GM18511 (cell line): ENCODE measurements at regions not wholly inside any gene's neighbourhood (a gene's known extent, or its start where the extent isn't known, plus 50 kb on each side); places are given as distances from the start of the nearest gene placed in this dataset.
A peak's percentile ranks its signal among the peaks of the same experiment; 100 is the strongest.
"Not testable (repeated sequence)": the region's sequence is repeated elsewhere in the genome, so short reads cannot be mapped to it uniquely, and the experiment has no call there.

Source experiments
- ATAC-seq: cut with Tn5 transposase; IDR thresholded peaks from one replicate; pipeline ENCODE4 v1.9.1; 2021; ENCODE audit warnings: mild to moderate bottlenecking, moderate library complexity; ENCODE audit not compliant: unreplicated experiment

DNA sequence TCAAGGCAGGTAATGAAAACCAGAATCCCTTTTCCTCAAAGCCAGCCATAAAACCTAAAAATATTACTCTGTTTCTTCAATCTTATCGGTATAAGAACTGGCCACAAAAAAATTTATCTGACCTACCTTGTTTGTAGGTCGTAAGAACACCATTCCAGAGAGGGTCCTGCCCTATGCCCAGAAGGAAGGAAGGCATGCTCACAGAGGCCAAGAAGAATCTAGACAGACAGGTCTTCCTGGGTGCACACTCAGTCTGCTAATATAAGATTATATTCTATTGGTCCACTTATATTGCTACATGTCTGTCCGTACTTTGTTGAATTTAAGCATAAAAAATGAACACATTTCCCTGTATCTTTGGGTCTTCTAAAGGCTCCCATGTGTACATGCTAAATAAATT, 2136.1 kb upstream of the PCDH20 start:
- no peak for ATAC-seq

DNA sequence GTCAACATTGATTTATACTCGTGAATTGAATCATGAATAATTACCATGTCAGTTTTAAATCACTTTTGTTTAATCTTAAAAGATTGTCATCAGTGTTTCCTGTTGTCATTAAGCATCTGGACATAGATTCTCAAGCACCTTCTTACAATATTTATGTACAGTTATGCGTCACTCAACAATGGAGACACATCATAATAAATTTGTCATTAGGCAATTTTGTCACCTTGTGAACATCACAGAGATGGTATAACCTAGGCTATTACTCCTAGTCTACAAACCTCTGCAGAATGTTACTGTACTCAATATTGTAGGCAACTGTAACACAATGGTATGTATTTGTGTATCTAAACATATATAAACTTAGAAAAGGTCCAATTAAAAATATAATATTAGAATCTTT, 2130.9 kb upstream of the PCDH20 start:
- ATAC-seq = no peak

DNA sequence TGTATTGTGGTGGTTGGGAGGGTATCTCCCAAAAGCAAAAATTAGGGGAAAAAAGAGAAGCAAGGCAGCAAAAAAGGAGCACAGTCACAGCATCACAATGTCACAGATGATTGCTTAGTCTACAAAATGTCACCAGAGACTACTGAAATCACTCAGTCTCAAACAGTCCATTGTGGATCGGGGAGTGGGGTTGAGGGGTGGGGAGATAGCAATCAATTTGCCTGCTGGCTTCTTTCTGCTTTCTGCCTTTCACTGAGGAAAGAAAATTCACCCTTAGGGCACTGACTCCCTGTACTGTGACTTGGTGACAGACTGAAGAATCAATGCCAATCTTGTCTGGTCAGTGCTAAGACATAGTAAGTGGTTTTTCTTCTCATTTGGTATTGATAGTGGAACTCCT, 2127.1 kb upstream of the PCDH20 start:
- ATAC-seq = no peak

DNA sequence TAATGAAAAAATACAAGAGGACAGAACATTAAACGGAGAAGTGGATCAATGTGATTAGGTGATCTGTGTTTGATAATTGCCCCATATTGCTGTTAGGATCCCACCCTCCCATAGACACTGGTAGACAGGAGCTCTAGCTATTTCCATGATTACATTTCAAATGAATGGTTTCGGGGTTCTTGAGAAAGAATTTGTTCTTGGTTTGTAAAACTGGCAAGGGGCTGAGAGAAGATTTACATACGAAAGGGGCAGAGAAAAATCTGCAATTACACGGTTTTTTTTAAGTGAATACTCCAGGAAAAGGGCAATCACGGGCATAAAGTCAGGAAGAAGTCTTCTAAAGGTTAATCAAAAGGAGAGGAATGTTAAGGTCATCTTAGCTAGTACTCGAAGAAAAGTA, 2125.7 kb upstream of the PCDH20 start:
- no peak for ATAC-seq

DNA sequence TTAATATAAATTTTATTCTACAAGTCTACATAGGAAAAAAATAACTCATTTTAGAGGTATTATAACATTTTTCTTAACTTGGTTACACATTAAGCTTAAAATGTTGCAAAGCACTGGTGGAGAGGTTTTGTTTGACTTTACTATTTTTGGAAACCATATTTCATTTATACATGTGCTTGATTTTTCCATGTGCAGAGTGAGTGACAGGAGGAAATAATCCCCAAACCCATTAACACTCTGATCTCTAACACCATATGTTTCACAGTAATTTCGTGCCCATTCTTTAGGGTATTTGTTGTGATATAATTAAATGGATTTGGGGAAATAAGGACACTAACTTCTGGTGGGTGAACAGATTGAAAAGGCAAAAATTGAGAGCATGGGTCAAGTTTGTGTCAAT, 2124.4 kb upstream of the PCDH20 start:
- no peak for ATAC-seq

DNA sequence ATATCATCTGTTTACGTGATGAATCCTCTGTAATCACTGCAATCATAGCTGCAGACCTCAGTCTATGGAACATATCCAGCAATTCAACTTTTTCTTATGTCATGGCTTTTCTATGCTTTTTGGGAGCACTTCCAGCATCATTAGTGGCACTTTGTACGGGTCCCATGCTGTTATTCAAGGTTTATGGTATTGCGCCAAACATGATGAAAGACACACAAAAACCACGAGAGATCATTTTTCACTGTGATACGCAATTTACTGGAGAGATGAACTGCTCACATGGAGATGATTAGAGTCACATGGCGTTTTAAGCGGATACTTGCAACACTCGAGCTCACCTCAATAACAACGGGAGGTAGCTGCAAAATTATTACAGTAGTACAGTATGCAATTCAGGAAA, 2101.7 kb upstream of the PCDH20 start:
- no peak for ATAC-seq

DNA sequence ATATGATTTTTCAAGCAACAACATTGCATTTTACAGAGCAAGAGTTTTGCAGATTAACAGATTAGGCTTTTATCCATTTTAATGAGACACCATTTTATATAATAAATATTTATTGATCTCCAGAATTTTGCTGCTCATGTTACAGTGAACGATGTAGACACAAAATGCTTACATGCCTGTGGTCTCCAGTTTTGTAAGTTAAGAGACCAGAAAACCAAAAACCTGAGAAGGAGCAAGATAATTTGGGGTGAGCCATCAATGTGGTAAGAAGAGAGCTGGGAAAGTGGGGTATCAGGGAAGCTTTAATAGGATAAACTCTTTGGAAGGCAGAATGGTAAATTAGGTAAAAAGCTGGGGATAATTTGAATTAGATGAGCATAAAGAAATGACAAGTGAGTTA, 2100.5 kb upstream of the PCDH20 start:
- ATAC-seq = no peak

DNA sequence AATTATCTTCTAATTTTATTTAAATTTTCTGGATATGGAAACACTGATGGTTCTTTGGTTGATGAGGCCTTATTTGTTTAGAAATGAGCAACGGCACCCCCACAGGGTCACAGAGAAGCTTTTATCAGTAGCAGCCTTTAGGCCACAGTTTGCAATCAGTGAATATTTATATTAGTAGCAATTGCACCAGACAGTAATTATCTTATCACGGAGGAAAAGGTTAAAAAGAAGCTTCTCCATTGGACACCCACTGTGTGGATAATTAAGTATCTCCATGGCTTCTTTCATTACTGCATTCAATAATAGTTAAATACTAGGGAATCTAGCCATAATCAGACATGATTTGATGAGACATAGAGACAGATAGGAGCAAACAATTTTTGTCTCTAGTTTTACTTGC, 2099.2 kb upstream of the PCDH20 start:
- ATAC-seq = no peak

DNA sequence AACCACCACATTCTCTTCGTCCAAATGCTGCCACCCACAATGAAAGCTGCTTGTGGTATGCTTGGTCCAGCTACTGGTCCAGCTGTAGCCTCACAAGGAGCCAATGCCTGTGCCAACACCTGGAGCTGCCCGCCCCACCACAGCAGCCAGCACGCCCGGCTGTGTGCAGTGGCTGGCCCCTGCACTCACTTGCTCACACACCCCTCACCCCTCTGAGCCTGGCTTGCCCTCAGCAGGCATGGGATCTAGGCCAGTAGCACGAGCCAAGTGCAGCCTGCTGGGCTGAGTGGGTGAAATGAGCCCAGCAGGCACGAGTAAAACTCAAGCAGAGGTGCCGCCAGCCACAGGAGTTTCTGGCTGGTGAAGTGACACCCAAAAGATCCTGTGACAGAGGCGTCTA, 2096.4 kb upstream of the PCDH20 start:
- ATAC-seq = no peak

DNA sequence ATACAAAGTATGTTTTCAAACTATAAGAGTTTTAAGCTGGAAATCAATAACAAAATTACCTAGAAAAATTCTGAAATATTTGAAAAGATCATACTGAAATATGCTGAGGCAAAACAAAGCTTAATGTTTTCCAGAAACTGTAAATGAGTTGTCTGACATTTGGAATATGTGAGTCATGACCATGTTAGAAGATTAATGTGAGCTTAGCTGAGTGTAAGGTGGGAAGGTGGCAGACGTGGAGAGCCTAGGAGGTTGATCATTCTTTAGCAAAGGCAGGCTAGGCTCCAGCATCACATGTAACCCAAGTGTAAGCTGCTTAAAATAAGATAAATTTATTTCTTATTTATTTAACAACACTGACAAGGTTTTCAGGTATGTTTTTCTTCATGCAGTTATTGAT, 2086.1 kb upstream of the PCDH20 start:
- no peak for ATAC-seq

DNA sequence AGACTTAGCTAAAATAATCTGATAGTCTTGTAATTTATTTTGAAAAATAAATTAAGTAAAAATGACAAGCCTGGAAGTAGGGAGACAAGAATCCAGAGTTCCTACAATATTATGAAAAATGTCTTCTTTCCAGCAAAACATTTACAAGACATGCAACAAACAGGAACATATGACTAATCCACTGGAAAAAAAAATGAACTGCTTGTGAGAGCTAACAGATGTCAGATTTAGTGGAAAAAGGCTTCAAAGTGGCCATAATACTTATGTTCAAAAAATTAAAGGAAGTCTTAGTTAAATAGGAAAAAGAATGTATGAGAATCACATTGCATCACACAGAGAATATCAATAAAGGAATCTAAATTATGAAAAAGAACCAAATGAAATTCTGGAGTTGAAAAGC, 2082.0 kb upstream of the PCDH20 start:
- no peak for ATAC-seq

DNA sequence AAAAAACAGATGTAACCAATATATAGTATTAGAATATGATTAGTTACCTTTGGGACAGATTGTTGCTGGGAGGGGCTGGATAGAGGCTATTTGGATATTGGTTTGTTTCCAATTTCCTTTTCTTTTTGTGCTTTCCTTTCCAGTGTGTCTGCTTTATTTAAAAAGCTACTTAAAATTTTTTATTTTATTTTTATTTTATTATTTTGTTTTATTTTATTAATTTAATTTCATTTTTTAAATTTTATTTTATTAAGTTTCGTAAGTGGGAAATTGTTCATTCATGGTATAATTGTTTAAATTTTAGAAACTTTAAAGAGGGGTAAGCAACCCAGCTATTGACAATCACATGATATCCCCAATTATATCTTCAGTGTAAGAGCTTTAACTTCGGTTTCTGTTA, 2077.0 kb upstream of the PCDH20 start:
- ATAC-seq = no peak

DNA sequence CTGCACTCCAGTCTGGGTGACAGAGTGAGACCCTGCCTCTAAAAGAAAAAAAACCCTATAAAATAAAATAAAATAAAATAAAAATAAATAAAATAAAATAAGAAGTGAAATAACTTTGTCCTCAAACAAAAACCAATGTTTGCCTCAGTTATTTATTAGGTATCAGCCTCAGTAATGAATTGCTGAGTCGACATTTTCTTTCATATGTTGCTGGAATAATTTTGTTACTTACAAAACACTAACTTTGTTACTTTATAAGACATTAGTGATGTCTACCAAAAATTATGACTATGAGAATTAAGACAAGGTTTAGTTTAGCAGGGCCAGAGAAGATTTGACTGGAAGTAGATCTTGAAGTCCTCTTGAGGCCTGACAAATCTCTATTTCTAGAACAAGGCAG, 2074.5 kb upstream of the PCDH20 start:
- ATAC-seq = no peak

DNA sequence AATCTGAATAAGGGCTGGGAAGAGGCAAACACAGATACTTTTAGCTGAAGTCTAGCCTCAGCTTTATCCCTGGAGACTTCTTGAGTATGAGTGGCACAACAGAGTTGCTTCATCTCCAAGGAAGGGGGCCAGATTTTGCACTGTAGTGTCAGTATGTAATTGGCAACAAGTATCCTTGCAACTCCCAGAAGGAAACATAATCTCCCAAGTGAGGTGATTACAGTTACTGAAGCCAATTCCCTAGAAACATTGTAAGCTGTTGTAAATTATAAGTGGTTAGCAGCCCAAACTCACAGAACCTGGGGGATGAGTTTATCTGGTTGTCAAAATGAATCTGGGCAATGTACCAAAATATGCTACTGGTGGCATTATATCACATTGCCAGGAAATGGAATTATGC, 2065.7 kb upstream of the PCDH20 start:
- no peak for ATAC-seq

DNA sequence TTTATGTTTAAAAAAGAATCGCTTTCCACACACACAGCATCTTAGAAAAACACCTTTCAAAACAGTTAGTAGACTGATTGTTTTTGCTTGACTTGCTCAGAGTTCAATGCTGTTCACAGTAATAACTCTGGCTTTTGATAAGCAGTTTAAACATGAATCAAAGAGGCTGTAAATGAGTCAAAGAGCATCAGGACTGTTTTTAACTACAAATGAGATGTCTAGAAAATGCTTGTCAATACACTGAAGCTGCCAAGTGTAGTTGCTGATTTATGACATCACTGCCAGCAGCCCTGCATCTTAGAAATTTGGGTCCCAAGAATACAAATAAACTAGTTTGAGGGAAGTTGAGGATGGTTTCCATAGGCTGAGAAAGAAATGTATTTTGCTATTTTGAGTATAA, 2057.1 kb upstream of the PCDH20 start:
- no peak for ATAC-seq

DNA sequence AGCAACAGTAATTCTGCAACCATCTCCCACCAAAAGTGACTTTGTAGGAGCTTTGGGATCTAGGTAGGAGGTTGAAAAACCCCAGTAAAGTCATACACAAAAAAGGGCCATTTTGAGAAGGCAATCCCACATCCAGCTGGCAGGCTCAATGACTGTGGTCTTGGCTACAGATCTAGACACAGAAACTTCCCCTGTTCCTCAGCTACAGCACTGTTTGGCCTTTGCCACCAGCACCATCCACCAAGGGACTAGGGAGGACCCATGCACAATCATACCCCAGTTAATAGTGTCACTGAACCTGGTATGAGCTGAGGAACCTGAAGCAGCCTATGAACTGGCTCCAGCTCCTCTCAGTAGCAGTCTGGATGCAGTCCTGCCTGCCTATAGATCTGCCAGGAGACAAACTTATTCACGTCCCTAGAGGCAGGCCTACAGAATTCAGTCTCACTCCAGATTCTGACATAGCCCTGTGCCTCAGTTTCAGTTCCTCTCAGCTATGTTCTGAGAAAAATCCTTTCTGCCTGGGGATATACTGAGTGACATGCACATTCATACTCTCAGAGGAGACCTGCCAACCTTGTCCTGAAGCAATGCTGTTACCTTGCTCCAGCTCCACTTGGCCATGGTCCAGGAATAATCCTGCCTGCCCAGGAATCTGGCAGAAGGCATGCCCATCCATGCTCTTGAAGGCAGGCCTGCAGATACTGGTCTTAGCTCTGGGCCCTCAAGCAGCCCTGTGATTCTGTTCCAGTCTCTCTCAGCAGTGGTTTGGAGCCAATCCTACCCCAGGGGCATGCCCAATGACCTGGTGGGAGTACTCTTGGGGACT, 2048.3 kb upstream of the PCDH20 start:
- ATAC-seq = peak; percentile 79

DNA sequence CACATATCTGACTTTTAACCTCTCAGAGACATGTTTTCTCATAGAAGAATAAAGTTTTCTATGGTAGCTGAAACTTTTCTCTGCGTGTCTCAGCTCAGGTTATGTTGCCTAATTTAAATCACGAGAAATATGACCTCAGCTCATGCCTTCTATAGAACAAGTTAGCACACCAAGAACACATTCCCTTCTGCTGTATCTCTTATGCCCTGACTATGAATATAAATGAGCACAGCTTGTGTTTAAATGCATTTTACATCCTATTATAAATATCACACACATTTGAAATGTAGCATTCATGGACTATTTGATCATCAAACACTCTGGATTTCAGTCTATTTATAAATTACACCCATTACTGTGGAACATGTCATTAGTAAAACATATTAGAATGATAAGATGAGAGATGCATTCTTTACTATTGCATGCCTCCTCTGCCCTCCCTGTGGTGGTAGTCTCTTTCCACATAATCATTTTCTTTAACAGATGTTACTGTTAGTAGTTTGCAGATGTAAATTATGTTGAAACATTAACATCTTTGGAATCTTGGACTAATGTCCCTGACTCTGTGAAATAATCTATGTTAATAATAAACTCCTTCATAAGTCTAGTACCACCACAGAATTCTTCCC, 2044.9 kb upstream of the PCDH20 start:
- no peak for ATAC-seq

DNA sequence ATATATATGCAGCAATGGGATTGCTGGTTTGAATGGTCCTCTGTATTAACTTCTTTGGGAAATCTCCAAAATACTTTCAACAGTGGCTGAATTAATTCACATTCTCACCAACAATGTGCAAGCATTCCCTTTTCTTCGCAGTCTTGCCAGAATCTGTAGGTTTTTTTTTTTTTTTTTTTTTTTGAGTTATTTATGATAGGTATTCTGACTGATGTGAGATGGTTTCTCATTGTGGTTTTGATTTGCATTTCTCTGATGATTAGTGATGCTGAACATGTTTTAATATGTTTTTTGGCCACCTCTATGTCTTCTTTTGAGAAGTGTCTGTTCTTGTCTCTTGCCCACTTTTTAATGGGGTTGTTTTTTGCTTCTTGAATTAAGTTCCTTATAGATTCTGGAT, 2041.5 kb upstream of the PCDH20 start:
- no peak for ATAC-seq

DNA sequence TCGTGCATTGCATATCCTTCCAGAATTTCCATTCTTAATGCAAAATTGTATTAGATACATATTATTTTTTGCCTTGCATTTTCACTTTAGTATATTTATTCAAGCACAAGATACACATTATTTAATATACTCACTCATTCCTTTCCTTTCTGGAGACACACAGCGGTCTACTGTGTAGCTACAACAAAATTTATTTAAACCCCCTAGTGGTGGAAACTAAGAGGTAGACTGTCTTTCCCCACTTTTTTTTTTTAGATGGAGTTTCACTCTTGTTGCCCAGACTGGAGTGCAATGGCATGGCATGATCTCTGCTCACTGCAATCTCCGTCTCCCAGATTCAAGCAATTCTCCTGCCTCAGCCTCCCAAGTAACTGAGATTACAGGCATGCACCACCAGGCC, 2040.3 kb upstream of the PCDH20 start:
- no peak for ATAC-seq

DNA sequence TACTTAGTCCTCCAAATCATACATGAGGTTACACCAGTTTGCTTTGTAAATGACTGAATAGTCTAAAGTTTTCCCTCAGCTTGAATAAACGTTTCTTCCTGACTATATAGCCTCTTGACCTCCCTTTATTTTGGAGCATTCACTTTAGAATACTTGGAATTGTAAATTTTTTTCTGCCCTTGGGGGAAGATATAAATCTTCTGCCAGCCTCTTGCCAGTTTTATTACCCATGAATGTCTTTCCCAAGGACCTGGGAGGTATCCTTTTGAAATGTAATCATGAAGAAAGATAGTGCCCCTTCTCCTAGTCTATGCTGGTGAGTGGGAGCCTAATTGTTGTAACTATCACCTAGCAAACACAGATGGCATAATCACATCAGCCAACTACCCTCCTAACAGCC, 2033.9 kb upstream of the PCDH20 start:
- no peak for ATAC-seq

DNA sequence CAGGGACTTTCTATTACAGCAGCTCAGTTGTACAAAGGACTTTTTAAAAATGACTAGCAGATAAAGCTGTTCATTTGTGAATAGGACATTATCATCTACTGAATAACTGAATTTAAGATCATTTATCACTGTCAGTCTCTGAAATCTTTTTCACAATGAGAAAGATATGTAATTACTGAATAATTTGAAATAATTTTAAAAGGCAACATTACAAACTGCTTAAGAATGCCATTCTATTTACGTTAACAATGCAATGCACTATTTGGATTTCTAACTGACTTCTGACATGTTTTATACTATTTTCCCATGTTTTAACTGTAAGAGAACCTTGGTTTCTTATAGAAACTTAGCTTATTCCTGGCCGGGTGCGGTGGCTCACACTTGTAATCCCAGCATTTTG, 2033.0 kb upstream of the PCDH20 start:
- no peak for ATAC-seq

DNA sequence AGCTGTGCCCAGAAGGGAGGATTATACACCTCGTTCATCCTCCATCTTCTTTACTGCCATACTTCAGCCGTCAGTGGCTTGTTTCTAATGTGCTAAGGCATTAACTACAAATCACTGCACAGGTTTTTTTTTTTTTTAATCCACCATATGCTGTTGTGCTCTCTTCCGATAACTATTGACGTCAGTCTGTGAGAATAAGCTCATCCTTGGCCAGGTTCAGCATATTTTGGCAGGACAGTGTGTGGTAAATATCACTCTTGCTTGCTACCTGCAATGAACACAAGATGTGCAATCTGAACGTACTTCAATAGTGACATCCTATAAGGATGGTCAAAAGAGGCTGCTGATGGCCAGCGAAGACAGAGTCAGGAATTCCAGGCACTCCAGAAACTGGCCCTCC, 2030.7 kb upstream of the PCDH20 start:
- ATAC-seq = no peak

DNA sequence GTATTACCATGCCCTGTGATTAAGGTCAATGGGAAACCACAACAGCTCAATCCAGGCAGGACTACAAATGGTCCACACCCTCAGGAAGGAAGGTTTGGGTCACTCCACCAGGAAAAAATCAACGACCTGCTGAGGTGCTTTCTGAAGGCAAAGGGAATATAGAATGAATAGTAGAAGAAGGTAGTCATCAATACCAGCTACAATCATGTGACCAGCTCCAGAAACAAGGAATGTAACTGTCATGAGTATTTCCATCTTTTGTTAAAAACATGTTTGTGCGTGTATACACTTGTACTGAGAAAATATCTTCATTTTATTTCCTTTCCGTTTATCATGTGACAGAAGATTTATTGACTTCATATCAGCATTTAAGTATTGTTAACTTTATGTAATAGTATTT, 2028.6 kb upstream of the PCDH20 start:
- ATAC-seq = not testable (repeated sequence)
